Activated T-cell treated with anti-CD3 and anti-CD28 coated beads, Interleukin-2, amount 50 U/mL, for 4 hours (primary cell): ENCODE measurements at regions not wholly inside any gene's neighbourhood (a gene's known extent, or its start where the extent isn't known, plus 50 kb on each side); places are given as distances from the start of the nearest gene placed in this dataset.

Experiments used
- ATAC-seq, 2 donors: fragments of 200-7000 bp; cut with Tn5 transposase; one replicate each; pipeline ENCODE4 v1.10.0; 2021
- DNase-seq: peaks from one replicate; pipeline ENCODE4 v3.0.0-alpha.2; 2020
- H3K27me3 Mint-ChIP-seq: one replicate; pipeline ENCODE4 v1.8.0; 2021; ENCODE audit warnings: low read depth, mixed read lengths
- H3K36me3 Mint-ChIP-seq: one replicate; pipeline ENCODE4 v1.8.0; 2022; ENCODE audit warnings: mixed read lengths; ENCODE audit not compliant: insufficient read depth
- H3K4me1 Mint-ChIP-seq: one replicate; pipeline ENCODE4 v1.8.0; 2021; ENCODE audit warnings: low read depth, mixed read lengths
- H3K4me3 Mint-ChIP-seq: one replicate; pipeline ENCODE4 v1.8.0; 2021; ENCODE audit warnings: mild to moderate bottlenecking, moderate library complexity, mixed read lengths
- H3K9me3 Mint-ChIP-seq: one replicate; pipeline ENCODE4 v1.8.0; 2021; ENCODE audit warnings: mixed read lengths

DNA sequence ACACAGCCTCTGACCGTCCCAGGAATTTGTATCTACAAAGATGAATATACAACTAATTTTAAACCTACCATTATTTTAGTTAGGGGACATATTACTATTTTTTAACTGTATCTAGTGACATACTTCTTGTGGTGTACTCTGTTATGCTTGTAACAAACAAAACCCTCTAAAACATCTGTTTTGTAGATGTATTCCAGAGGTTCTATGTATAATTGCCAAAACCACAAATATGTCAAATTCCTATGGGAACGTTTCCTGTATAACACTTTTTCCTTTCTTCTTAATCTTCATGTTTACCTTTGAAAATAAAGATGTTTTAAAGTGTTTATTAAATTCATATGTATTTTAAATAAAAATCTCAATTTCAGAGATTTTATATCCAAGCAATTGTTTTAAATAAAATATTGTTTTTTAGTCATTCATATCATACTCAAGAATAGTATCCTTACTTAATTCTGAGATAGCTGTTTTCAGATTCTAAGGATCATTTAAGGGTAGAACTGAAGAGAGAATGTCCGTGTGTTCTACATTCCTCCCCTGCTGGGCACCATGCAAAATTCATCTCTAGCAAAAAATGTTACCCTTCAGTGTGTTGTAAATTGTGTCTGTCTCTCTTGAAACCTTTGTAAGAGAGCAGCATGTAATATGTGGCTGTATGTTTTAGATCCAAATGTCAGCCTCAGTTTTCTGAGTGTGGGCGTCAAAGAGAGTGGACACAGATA lies 1327.7 kb downstream of the EFNB2 start:
- no peaks in the 10 kb centered on the region for H3K36me3 Mint-ChIP-seq
- H3K4me3 Mint-ChIP-seq, result no peak overlapping the region
- no peak for DNase-seq
- no peaks in the 10 kb centered on the region for H3K9me3 Mint-ChIP-seq
- ATAC-seq, result no peak
- H3K4me1 Mint-ChIP-seq, result no peaks in the 10 kb centered on the region
- no peaks in the 10 kb centered on the region for H3K27me3 Mint-ChIP-seq

DNA sequence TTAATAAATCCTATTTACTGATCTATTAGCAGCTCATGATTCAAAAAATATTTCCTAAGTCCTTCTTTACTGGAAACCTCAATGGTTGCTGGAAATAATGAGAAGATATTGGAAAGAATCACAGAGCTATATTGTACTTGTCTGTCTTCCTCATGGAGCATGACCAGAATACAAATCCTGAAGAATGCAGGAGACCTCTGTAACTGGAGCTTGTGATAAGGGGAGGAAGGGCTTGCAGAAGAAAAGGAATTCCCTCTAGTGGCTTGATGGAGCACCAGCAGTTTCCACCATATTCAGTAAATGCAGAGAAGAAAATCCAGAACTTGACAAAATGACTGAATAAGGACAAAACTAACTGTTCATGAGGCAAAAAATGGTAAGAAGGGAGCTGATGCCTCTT lies 1333.1 kb downstream of the EFNB2 start:
- Mint-ChIP-seq H3K36me3 (no peaks in the 10 kb centered on the region), H3K9me3 (no peaks in the 10 kb centered on the region), H3K27me3 (no peaks in the 10 kb centered on the region), H3K4me1 (no peaks in the 10 kb centered on the region), H3K4me3 (no peak overlapping the region)
- ATAC-seq (no peak), DNase-seq (no peak)

DNA sequence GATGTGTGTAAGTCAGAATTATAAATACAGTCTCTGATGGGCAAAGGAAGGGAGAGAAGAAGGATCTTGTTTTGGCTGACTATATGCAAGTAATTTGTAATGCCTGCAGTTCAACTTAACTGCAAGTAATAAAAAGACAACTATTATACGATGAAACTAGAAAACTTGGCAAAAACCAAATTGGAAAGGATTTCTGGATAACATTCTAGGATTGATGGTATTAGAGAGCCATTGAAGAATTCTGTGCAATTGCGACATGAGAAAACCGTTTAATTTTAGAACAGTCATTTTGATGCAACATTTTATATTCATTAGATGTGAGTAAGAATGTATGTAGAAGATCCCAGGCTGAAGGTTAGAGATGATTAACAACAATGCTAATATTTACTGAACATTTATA lies 1334.1 kb downstream of the EFNB2 start:
- ATAC-seq, result no peak
- no peak for DNase-seq
- Mint-ChIP-seq H3K27me3 (no peaks in the 10 kb centered on the region), H3K9me3 (no peaks in the 10 kb centered on the region), H3K4me1 (no peaks in the 10 kb centered on the region), H3K4me3 (no peak overlapping the region), H3K36me3 (no peaks in the 10 kb centered on the region)

DNA sequence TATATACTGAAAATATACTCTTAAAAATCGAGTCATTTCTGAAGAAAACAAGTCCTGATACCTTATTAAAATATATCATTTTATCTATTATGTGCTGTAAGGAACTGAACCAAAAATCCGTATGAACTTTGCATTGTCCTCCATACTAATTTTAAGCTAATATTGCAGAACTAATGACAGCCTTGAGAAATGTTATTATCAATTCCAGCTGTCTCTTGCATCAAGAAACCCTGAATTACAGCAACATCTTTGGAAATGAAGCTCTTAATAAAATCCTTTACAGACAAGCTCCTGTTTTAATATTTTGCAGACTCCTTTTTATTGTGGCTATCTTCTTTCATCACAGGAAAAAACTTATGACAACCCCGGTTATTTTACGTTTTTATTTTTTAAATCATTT lies 1335.3 kb downstream of the EFNB2 start:
- DNase-seq (no peak), ATAC-seq (no peak)
- H3K9me3 Mint-ChIP-seq, result no peaks in the 10 kb centered on the region
- no peaks in the 10 kb centered on the region for H3K36me3 Mint-ChIP-seq
- H3K4me1 Mint-ChIP-seq, result no peaks in the 10 kb centered on the region
- no peak overlapping the region for H3K4me3 Mint-ChIP-seq
- no peaks in the 10 kb centered on the region for H3K27me3 Mint-ChIP-seq

DNA sequence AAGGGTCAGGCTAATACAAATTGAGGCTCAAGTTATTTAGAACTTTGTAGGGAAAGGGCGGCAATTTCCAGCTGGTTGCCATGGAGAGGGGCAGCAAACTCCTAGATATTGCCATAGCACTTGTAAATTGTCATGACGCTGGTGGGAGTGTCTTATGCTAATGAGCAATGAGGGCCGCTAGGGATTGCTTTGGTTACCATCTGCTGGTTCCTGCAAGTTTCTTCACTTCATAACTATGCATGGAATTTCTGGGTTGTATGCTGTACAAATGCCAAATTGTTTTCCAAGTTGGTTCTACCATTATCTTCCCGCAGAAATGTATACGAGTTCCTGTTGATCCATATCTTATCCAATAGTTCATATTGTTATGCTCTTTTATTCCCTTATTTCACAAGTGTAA lies 1339.4 kb downstream of the EFNB2 start:
- Mint-ChIP-seq H3K36me3 (no peaks in the 10 kb centered on the region), H3K9me3 (no peaks in the 10 kb centered on the region), H3K4me3 (no peak overlapping the region), H3K4me1 (no peaks in the 10 kb centered on the region), H3K27me3 (no peaks in the 10 kb centered on the region)
- ATAC-seq (no peak), DNase-seq (no peak)

DNA sequence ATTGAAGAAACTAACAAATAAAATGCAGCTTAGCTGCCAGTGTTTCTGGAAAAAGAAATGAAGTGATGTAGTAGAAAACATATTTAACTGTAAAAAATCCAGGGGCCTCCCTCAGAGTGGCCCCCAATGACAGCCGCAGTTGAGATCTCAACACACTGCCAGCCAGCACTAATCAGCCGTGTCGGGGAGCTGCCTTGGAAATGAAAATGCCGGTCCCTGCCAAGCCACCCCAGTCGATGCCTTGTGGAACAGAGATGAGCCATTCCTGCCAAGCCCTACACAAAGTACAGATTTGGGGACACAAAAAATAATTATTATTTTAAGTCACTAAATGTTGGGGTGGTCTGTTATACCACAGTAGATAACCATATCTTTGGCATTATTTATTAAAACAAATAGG lies 1342.4 kb downstream of the EFNB2 start:
- Mint-ChIP-seq H3K27me3 (no peaks in the 10 kb centered on the region), H3K4me1 (no peaks in the 10 kb centered on the region), H3K9me3 (no peaks in the 10 kb centered on the region), H3K36me3 (no peaks in the 10 kb centered on the region), H3K4me3 (no peak overlapping the region)
- no peak for ATAC-seq
- DNase-seq, result no peak

DNA sequence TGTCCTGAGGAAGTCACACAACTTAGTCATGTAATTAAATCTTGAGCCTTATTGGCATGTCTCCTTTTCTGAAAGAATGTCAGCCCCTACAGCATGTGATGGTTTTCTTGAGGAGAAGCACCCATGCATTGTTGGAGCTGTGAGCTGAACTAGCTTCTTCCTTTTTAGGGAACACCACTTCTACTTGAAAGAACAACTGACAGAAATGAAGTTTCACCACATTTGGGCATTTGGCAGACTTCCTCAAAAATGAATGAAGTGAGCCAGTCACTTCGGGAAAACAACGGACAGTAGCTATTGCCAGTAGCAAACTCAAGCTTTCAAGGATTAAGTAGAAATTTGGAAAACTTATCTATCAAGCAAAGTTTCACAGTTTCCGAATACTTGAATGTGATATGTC lies 1351.3 kb downstream of the EFNB2 start:
- Mint-ChIP-seq H3K9me3 (no peaks in the 10 kb centered on the region), H3K36me3 (no peaks in the 10 kb centered on the region)

DNA sequence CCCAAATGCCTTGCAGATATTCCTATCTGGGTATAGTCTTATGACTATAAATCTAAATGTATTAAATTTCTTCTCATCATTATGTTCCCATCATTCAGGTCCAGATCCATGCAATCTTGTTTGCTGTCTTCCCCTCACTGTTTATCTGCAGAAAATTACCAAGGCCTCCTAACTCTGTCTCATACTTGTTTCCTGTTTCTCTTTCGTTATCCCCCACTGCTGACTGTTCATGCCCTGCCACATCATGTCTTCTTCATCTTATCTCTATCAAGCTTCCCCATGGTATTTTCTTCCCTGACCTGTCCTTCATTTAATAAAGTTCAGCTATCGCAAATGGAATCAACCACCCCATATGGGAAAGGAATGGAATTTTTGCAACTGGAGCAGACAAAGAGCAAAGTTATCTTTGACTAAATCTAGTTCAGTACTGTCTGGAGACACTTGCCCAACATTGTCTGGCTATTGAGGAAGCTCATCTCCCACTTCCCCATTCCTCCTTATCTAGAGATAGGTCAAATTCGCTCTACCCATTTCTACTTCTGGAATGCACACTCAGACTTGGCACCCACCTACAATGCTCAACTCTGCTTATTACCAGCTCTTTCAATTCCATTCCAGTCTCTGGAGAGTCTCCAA lies 1358.1 kb downstream of the EFNB2 start:
- H3K4me3 Mint-ChIP-seq, result no peak overlapping the region
- peaks cover 4% of the 10 kb centered on the region for H3K4me1 Mint-ChIP-seq
- ATAC-seq (no peak), DNase-seq (no peak)
- H3K9me3 Mint-ChIP-seq, result no peaks in the 10 kb centered on the region
- no peaks in the 10 kb centered on the region for H3K27me3 Mint-ChIP-seq
- no peaks in the 10 kb centered on the region for H3K36me3 Mint-ChIP-seq

More for the DNA sequence above, 1351.3 kb downstream of the EFNB2 start:
- no peak for ATAC-seq
- no peaks in the 10 kb centered on the region for H3K27me3 Mint-ChIP-seq
- DNase-seq, result no peak
- H3K4me3 Mint-ChIP-seq, result no peak overlapping the region
- H3K4me1 Mint-ChIP-seq, result no peaks in the 10 kb centered on the region

DNA sequence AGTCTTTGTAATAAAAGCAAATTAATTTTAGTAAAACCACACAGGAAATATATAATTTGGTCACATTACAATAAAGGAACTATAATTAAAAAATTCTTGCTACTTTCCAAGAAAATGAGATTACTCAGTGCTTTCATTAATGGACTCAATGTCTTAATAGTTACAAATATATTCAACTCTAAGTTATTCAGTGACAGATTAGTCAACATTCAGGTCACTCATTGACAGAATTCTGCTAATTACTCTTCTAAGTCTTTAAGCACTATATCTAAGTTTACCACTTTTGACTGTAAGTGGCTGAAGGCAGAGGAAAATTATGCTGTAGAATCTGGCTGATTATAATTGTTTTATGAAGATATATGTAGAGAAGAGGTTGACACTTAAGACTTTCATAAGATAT lies 1365.0 kb downstream of the EFNB2 start:
- Mint-ChIP-seq H3K4me1 (no peaks in the 10 kb centered on the region), H3K27me3 (peaks cover under 1% of the 10 kb centered on the region)
- ATAC-seq, result no peak

DNA sequence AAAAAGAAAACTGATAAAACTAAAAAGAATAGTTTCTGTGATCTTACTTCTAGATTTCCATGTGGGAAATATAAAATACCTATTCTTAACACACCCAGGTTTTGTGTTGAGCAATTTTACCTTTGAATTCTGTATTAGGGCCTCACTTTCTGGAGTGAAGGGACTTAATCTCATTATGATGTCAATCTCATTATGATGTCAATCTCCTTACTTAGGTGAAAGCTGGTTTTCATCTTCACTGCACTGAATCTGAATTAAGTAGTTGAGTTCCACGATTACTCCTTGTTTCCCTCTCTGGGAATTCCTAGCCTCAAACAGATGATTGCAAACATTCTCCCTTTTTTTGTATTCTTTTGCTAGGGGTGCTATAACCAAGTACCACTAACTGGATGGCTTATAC lies 1367.2 kb downstream of the EFNB2 start:
- ATAC-seq (no peak), DNase-seq (no peak)
- no peaks in the 10 kb centered on the region for H3K36me3 Mint-ChIP-seq
- H3K4me3 Mint-ChIP-seq, result no peak overlapping the region
- peaks cover 2% of the 10 kb centered on the region for H3K27me3 Mint-ChIP-seq
- H3K4me1 Mint-ChIP-seq, result no peaks in the 10 kb centered on the region
- H3K9me3 Mint-ChIP-seq, result no peaks in the 10 kb centered on the region

More for the DNA sequence above, 1365.0 kb downstream of the EFNB2 start:
- Mint-ChIP-seq H3K4me3 (no peak overlapping the region), H3K9me3 (no peaks in the 10 kb centered on the region), H3K36me3 (no peaks in the 10 kb centered on the region)
- DNase-seq, result no peak

DNA sequence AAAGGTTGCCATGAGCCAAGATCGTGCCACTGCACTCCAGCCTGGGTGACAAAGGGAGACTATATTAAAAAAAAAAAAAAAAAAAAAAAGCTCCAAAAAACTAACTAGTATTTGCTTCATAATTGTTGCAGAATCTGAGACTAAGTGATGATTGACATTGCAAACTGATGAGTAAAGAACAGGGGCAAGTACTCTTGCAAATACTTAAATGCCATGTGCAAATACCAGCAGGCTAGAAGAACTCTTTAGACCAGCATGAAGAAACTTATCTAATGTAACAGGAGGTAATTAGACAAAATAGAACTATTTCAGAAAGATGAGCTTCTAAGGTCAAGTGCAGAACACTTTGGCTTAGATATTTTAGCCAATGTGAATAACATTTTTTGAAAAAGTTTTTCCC lies 1368.1 kb downstream of the EFNB2 start:
- no peaks in the 10 kb centered on the region for H3K4me1 Mint-ChIP-seq
- DNase-seq, result no peak
- no peaks in the 10 kb centered on the region for H3K36me3 Mint-ChIP-seq
- no peak for ATAC-seq
- peaks cover 2% of the 10 kb centered on the region for H3K27me3 Mint-ChIP-seq
- no peaks in the 10 kb centered on the region for H3K9me3 Mint-ChIP-seq
- no peak overlapping the region for H3K4me3 Mint-ChIP-seq

DNA sequence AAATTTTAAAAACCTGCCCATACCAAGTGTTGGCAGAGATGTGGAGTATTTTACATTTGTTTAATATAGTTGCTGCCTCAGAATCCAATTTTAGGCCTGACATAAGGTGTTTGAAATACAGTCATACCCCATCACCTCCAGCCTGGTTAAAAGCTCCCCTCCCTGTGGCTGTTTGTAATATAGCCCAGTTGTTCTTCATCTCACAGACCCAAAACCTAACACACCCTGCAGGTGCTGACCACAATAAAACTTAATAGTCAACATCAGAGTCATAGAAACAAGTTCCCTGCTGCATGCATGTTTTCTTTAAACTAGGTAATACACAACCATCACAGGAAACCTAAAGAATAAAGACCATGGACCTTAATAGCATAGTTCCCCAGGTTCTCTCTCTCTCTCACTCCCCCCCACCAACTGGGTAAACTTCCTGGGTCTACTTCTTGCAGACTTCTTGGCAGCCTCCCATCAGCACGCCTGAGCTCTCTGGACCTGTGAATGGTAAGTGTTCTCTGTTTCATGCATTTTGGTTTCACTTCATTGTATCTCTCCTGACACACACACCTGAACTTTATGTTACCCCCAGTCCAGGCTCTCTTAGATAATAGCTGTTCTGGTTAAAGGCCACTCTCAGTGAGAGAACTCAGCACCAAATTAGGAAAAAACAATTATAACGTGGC lies 1369.9 kb downstream of the EFNB2 start:
- Mint-ChIP-seq H3K36me3 (no peaks in the 10 kb centered on the region), H3K4me1 (no peaks in the 10 kb centered on the region), H3K27me3 (peaks cover 9% of the 10 kb centered on the region), H3K4me3 (no peak overlapping the region), H3K9me3 (no peaks in the 10 kb centered on the region)
- ATAC-seq (no peak), DNase-seq (no peak)

DNA sequence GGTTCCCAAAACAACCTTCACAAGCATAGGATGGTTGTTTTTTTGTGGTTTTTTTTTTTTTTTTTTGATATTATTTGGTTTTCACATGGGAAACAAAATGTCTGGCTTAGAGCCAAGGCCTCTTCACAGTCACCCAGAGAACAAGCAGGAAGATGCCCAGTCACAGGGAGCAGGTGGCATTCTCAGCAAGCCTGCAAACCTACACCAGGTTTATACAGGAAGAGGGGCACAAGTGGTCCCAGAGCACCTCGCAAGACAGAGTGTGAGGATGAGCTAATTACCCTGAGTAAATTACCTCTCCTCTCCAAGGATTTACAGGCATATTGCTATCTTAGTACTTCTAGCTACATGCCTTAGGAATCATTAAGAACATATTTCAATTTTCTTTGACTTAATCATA lies 1375.6 kb downstream of the EFNB2 start:
- no peaks in the 10 kb centered on the region for H3K4me1 Mint-ChIP-seq
- no peak overlapping the region for H3K4me3 Mint-ChIP-seq
- DNase-seq (no peak), ATAC-seq (no peak)
- H3K9me3 Mint-ChIP-seq, result no peaks in the 10 kb centered on the region
- H3K36me3 Mint-ChIP-seq, result no peaks in the 10 kb centered on the region
- H3K27me3 Mint-ChIP-seq, result peaks cover 10% of the 10 kb centered on the region

DNA sequence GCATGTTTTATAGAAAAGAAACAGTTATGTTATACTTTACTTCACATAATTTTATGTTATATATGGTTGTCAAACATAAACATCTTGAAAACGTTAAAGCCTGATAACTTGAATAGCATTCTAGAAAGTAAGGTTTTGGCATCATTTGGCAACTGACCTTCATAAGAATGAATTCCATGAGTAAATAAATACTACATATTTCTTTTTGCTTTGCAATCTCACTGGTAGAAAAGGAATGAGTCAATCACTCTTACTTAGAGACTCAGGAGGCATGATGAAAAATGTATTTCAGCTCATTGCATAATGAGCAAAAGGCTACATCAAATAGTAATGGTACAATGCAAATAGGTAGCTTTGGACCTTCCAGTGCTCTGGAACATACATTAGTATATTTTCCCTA lies 1381.9 kb downstream of the EFNB2 start:
- ATAC-seq, result no peak
- Mint-ChIP-seq H3K9me3 (no peaks in the 10 kb centered on the region), H3K27me3 (peaks cover 10% of the 10 kb centered on the region), H3K36me3 (no peaks in the 10 kb centered on the region), H3K4me1 (no peaks in the 10 kb centered on the region), H3K4me3 (no peak overlapping the region)
- no peak for DNase-seq

DNA sequence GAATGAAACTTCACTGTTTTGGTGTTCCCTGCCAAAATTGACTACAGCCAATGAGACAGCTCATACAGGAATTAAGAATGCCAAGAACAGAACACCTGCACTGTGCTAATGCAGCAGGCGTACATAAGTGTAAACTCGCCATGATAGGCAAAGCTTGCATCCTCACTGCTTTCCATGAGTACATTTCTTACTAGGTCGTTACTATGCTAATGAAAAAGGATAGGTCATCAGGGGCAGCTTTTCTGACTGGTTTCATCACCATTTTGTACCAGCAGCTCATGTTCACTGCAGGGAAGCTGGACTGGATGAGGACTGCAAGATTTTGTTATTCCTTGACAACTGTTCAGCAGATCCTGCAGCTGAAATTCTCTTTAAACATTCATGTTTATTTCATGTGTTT lies 1383.8 kb downstream of the EFNB2 start:
- Mint-ChIP-seq H3K9me3 (no peaks in the 10 kb centered on the region), H3K36me3 (no peaks in the 10 kb centered on the region), H3K27me3 (peaks cover 7% of the 10 kb centered on the region), H3K4me1 (no peaks in the 10 kb centered on the region), H3K4me3 (no peak overlapping the region)
- no peak for ATAC-seq
- DNase-seq, result no peak
